HEK293T (cell line): ENCODE measurements at regions not wholly inside any gene's neighbourhood (a gene's known extent, or its start where the extent isn't known, plus 50 kb on each side); places are given as distances from the start of the nearest gene placed in this dataset.

Source experiments
- CTCF ChIA-PET: fragments of 350-600 bp; formaldehyde crosslinking; extraction: SDS; loops from one replicate; lab custom pipeline; 2021; ENCODE audit warnings: antibody characterized with exemption, inconsistent platforms; lab: Yijun Ruan, JAX
- POLR2A ChIA-PET: fragments of 350-600 bp; formaldehyde crosslinking; extraction: SDS; loops from one replicate; lab custom pipeline; 2020; ENCODE audit warnings: antibody characterized with exemption, inconsistent platforms; lab: Yijun Ruan, JAX
- DNase-seq: peaks from one replicate; pipeline ENCODE4 v3.0.0; 2012; ENCODE audit warnings: mixed read lengths; ENCODE audit errors: extremely low spot score
- ARNT ChIP-seq: fragments of 450-650 bp; IDR thresholded peaks from 2 replicates; pipeline ENCODE4 v1.6.1; 2017; ENCODE audit warnings: mild to moderate bottlenecking
- BHLHE40 ChIP-seq: fragments of 450-650 bp; IDR thresholded peaks from 2 replicates; pipeline ENCODE4 v1.6.1; 2016; ENCODE audit warnings: mild to moderate bottlenecking, moderate library complexity, borderline replicate concordance
- CTBP1 ChIP-seq: fragments of 450-650 bp; IDR thresholded peaks from 2 replicates; pipeline ENCODE4 v1.6.1; 2016; ENCODE audit warnings: borderline replicate concordance
- ELF4 ChIP-seq: fragments of 450-650 bp; IDR thresholded peaks from 2 replicates; pipeline ENCODE4 v1.6.1; 2017; ENCODE audit warnings: antibody characterized with exemption
- FOXA1 ChIP-seq: fragments of 450-650 bp; IDR thresholded peaks from 2 replicates; pipeline ENCODE4 v1.6.1; 2016; ENCODE audit warnings: mild to moderate bottlenecking
- FOXK2 ChIP-seq: fragments of 450-650 bp; IDR thresholded peaks from 2 replicates; pipeline ENCODE4 v1.6.1; 2016; ENCODE audit warnings: mild to moderate bottlenecking
- FOXM1 ChIP-seq: fragments of 450-650 bp; IDR thresholded peaks from 2 replicates; pipeline ENCODE4 v1.6.1; 2017; ENCODE audit warnings: mild to moderate bottlenecking, borderline replicate concordance
- HDGF ChIP-seq: fragments of 450-650 bp; IDR thresholded peaks from 2 replicates; pipeline ENCODE4 v1.6.1; 2017; ENCODE audit warnings: antibody characterized with exemption, borderline replicate concordance
- L3MBTL2 ChIP-seq: fragments of 450-650 bp; conservative IDR thresholded peaks from 2 replicates; pipeline ENCODE4 v1.6.1; 2016; ENCODE audit warnings: mild to moderate bottlenecking
- LEF1 ChIP-seq: fragments of 450-650 bp; IDR thresholded peaks from 2 replicates; pipeline ENCODE4 v1.6.1; 2017; ENCODE audit warnings: mild to moderate bottlenecking, borderline replicate concordance
- NFRKB ChIP-seq: fragments of 450-650 bp; IDR thresholded peaks from 2 replicates; pipeline ENCODE4 v1.6.1; 2016; ENCODE audit warnings: mild to moderate bottlenecking, moderate library complexity
- PKNOX1 ChIP-seq: fragments of 450-650 bp; IDR thresholded peaks from 2 replicates; pipeline ENCODE4 v1.6.1; 2016
- SP1 ChIP-seq: fragments of 450-650 bp; IDR thresholded peaks from 2 replicates; pipeline ENCODE4 v1.6.1; 2017
- SUZ12 ChIP-seq: fragments of 450-650 bp; IDR thresholded peaks from 2 replicates; pipeline ENCODE4 v1.6.1; 2016; ENCODE audit warnings: mild to moderate bottlenecking
- TARDBP ChIP-seq: fragments of 450-650 bp; IDR thresholded peaks from 2 replicates; pipeline ENCODE4 v1.6.1; 2016
- ZNF384 ChIP-seq: fragments of 450-650 bp; IDR thresholded peaks from 2 replicates; pipeline ENCODE4 v1.6.1; 2016

GRCh38 chr1:57492586-57493226 lies 68.8 kb upstream of the DAB1 start:
- ChIA-PET POLR2A (no interaction called here), CTCF (no interaction called here)
- no peak for DNase-seq
- TF ChIP-seq ELF4, result no peak
- TF ChIP-seq L3MBTL2, result no peak
- no peak for TF ChIP-seq FOXK2
- TF ChIP-seq ARNT, result no peak
- no peak for TF ChIP-seq FOXM1
- TF ChIP-seq CTBP1, result no peak
- no peak for TF ChIP-seq BHLHE40
- TF ChIP-seq PKNOX1, result no peak
- no peak for TF ChIP-seq SUZ12

- TF ChIP-seq HDGF (no peak), CTBP1 (no peak), FOXK2 (no peak), PKNOX1 (no peak), ARNT (no peak), TARDBP (no peak), L3MBTL2 (no peak)
- POLR2A ChIA-PET, result no interaction called here
- peak; percentile 29 for DNase-seq
- CTCF ChIA-PET, result no interaction called here
Measured at GRCh38 chr1:57489358-57490036, 65.6 kb upstream of the DAB1 start.

GRCh38 chr1:57485643-57486042 lies 61.8 kb upstream of the DAB1 start:
- ChIA-PET POLR2A (no interaction called here), CTCF (no interaction called here)
- DNase-seq, result no peak
- TF ChIP-seq SUZ12 (no peak), CTBP1 (no peak), ELF4 (no peak), LEF1 (no peak), FOXK2 (no peak), SP1 (no peak), NFRKB (no peak), BHLHE40 (no peak), FOXA1 (no peak), ZNF384 (no peak), L3MBTL2 (no peak), HDGF (no peak), FOXM1 (no peak), TARDBP (no peak), PKNOX1 (no peak)

GRCh38 chr1:57483954-57484353 lies 60.1 kb upstream of the DAB1 start:
- CTCF ChIA-PET, result no interaction called here
- TF ChIP-seq ZNF384 (no peak), TARDBP (no peak), NFRKB (no peak), ELF4 (no peak), L3MBTL2 (no peak), SUZ12 (no peak), HDGF (no peak), ARNT (no peak), SP1 (no peak), PKNOX1 (no peak), FOXM1 (no peak), BHLHE40 (no peak)
- no peak for DNase-seq
- POLR2A ChIA-PET, result no interaction called here

- DNase-seq, result no peak
- CTCF ChIA-PET, result no interaction called here
- POLR2A ChIA-PET, result no interaction called here
- TF ChIP-seq ARNT (no peak), L3MBTL2 (no peak), ZNF384 (no peak), LEF1 (no peak), SUZ12 (no peak)
Measured at GRCh38 chr1:57479471-57479870, 55.6 kb upstream of the DAB1 start.

GRCh38 chr1:57475366-57475765 lies 51.5 kb upstream of the DAB1 start:
- no peak for TF ChIP-seq NFRKB
- TF ChIP-seq ELF4, result no peak
- no peak for TF ChIP-seq ZNF384
- TF ChIP-seq L3MBTL2, result no peak
- TF ChIP-seq SUZ12, result no peak
- no peak for TF ChIP-seq FOXK2
- TF ChIP-seq PKNOX1, result no peak
- no peak for TF ChIP-seq HDGF
- no peak for TF ChIP-seq LEF1
- no peak for TF ChIP-seq TARDBP
- no peak for TF ChIP-seq ARNT
- no peak for TF ChIP-seq BHLHE40
- no peak for TF ChIP-seq CTBP1
- TF ChIP-seq FOXA1, result no peak
- no peak for TF ChIP-seq SP1
- no peak for TF ChIP-seq FOXM1
- ChIA-PET CTCF (no interaction called here), POLR2A (no interaction called here)
- no peak for DNase-seq
